ENCODE measurements at regions not wholly inside any gene's neighbourhood (a gene's known extent, or its start where the extent isn't known, plus 50 kb on each side); places are given as distances from the start of the nearest gene placed in this dataset.

GRCh38 chr5:10861423-10861790, 100.4 kb upstream of the DAP start:
- Histone ChIP-seq H3K4me3 (ENCODE audit: severe bottlenecking) (no peak overlapping the region), H3K4me1 (ENCODE audit: insufficient read depth, poor library complexity, severe bottlenecking) (no peaks in the 10 kb centered on the region), H3K9me3 (ENCODE audit: severe bottlenecking) (no peaks in the 10 kb centered on the region), H3K36me3 (ENCODE audit: low read depth) (no peaks in the 10 kb centered on the region), H3K27me3 (ENCODE audit: insufficient read depth, poor library complexity, severe bottlenecking) (peaks cover 8% of the 10 kb centered on the region), H3K27ac (ENCODE audit: poor library complexity, severe bottlenecking) (no peak overlapping the region)
- ATAC-seq (ENCODE audit: low read depth) (no peak), DNase-seq (ENCODE audit: low spot score) (no peak)
- TF ChIP-seq CTCF (IDR thresholded peaks at IDR 0.05; ENCODE audit: poor library complexity, severe bottlenecking) = no peak

- no peaks in the 10 kb centered on the region for H3K4me1 ChIP-seq (ENCODE audit: insufficient read depth, poor library complexity, severe bottlenecking)
- H3K9me3 ChIP-seq (ENCODE audit: severe bottlenecking) = no peaks in the 10 kb centered on the region
- ATAC-seq (ENCODE audit: low read depth) = no peak
- H3K27ac ChIP-seq (ENCODE audit: poor library complexity, severe bottlenecking) = no peak overlapping the region
- peaks cover 4% of the 10 kb centered on the region for H3K27me3 ChIP-seq (ENCODE audit: insufficient read depth, poor library complexity, severe bottlenecking)
- TF ChIP-seq CTCF (IDR thresholded peaks at IDR 0.05; ENCODE audit: poor library complexity, severe bottlenecking) = no peak
- no peak overlapping the region for H3K4me3 ChIP-seq (ENCODE audit: severe bottlenecking)
- no peaks in the 10 kb centered on the region for H3K36me3 ChIP-seq (ENCODE audit: low read depth)
- no peak for DNase-seq (ENCODE audit: low spot score)
Observed at GRCh38 chr5:10860645-10861422, 99.8 kb upstream of the DAP start.

- no peaks in the 10 kb centered on the region for H3K36me3 ChIP-seq (ENCODE audit: low read depth)
- TF ChIP-seq CTCF (IDR thresholded peaks at IDR 0.05; ENCODE audit: poor library complexity, severe bottlenecking) = no peak
- H3K27ac ChIP-seq (ENCODE audit: poor library complexity, severe bottlenecking) = no peak overlapping the region
- DNase-seq (ENCODE audit: low spot score) = no peak
- no peaks in the 10 kb centered on the region for H3K27me3 ChIP-seq (ENCODE audit: insufficient read depth, poor library complexity, severe bottlenecking)
- no peak overlapping the region for H3K4me3 ChIP-seq (ENCODE audit: severe bottlenecking)
- H3K9me3 ChIP-seq (ENCODE audit: severe bottlenecking) = no peaks in the 10 kb centered on the region
- no peak for ATAC-seq (ENCODE audit: low read depth)
- no peaks in the 10 kb centered on the region for H3K4me1 ChIP-seq (ENCODE audit: insufficient read depth, poor library complexity, severe bottlenecking)
Observed at GRCh38 chr5:10860196-10860543, 99.1 kb upstream of the DAP start.

GRCh38 chr5:10859393-10860195, 98.6 kb upstream of the DAP start:
- no peak for DNase-seq (ENCODE audit: low spot score)

More at GRCh38 chr5:10859393-10860195, 98.6 kb upstream of the DAP start:
- no peak overlapping the region for H3K4me3 ChIP-seq (ENCODE audit: severe bottlenecking)
- H3K9me3 ChIP-seq (ENCODE audit: severe bottlenecking) = no peaks in the 10 kb centered on the region
- H3K4me1 ChIP-seq (ENCODE audit: insufficient read depth, poor library complexity, severe bottlenecking) = no peaks in the 10 kb centered on the region
- H3K36me3 ChIP-seq (ENCODE audit: low read depth) = no peaks in the 10 kb centered on the region
- no peak for TF ChIP-seq CTCF (IDR thresholded peaks at IDR 0.05; ENCODE audit: poor library complexity, severe bottlenecking)
- no peak for ATAC-seq (ENCODE audit: low read depth)
- H3K27ac ChIP-seq (ENCODE audit: poor library complexity, severe bottlenecking) = no peak overlapping the region
- no peaks in the 10 kb centered on the region for H3K27me3 ChIP-seq (ENCODE audit: insufficient read depth, poor library complexity, severe bottlenecking)
